Ishikawa (cell line): ENCODE measurements at regions not wholly inside any gene's neighbourhood (a gene's known extent, or its start where the extent isn't known, plus 50 kb on each side); places are given as distances from the start of the nearest gene placed in this dataset.

ENCODE experiments used
- CEBPB ChIP-seq: IDR thresholded peaks from 2 replicates; pipeline ENCODE4 v1.6.1; 2012
- CREB1 ChIP-seq: IDR thresholded peaks from 2 replicates; pipeline ENCODE4 v1.6.1; 2012; ENCODE audit warnings: low read depth
- EGR1 ChIP-seq: IDR thresholded peaks from 2 replicates; pipeline ENCODE4 v1.6.1; 2012
- EP300 ChIP-seq: IDR thresholded peaks from 2 replicates; pipeline ENCODE4 v1.6.1; 2012; ENCODE audit warnings: borderline replicate concordance
- FOXM1 ChIP-seq: IDR thresholded peaks from 2 replicates; pipeline ENCODE4 v1.6.1; 2012; ENCODE audit warnings: low read depth, borderline replicate concordance
- NFIC ChIP-seq: IDR thresholded peaks from 2 replicates; pipeline ENCODE4 v1.6.1; 2012
- RAD21 ChIP-seq: IDR thresholded peaks from 2 replicates; pipeline ENCODE4 v1.6.1; 2012; ENCODE audit warnings: low read depth
- REST ChIP-seq: IDR thresholded peaks from 2 replicates; pipeline ENCODE4 v1.6.1; 2012; ENCODE audit warnings: low read depth, mild to moderate bottlenecking
- TAF1 ChIP-seq: IDR thresholded peaks from 2 replicates; pipeline ENCODE4 v1.6.1; 2012; ENCODE audit warnings: low read depth, mild to moderate bottlenecking
- TCF12 ChIP-seq: IDR thresholded peaks from 2 replicates; pipeline ENCODE4 v1.6.1; 2012; ENCODE audit warnings: low read depth
- TEAD4 ChIP-seq: IDR thresholded peaks from 2 replicates; pipeline ENCODE4 v1.6.1; 2012
- YY1 ChIP-seq: IDR thresholded peaks from 2 replicates; pipeline ENCODE4 v1.6.1; 2012; ENCODE audit warnings: low read depth
- ZBTB7A ChIP-seq: IDR thresholded peaks from 2 replicates; pipeline ENCODE4 v1.6.1; 2012; ENCODE audit warnings: low read depth
- TF ChIP-seq, protein P1 (sequence below): IDR thresholded peaks from 2 replicates; pipeline ENCODE4 v1.6.1; 2012
- TF ChIP-seq, protein P2 (sequence below): IDR thresholded peaks from 2 replicates; pipeline ENCODE4 v1.6.1; 2012

GRCh38 chr14:44417809-44418208 is 89.3 kb downstream of the FSCB start:
- TF ChIP-seq CEBPB (no peak), EP300 (no peak), NFIC (no peak)

DNA sequence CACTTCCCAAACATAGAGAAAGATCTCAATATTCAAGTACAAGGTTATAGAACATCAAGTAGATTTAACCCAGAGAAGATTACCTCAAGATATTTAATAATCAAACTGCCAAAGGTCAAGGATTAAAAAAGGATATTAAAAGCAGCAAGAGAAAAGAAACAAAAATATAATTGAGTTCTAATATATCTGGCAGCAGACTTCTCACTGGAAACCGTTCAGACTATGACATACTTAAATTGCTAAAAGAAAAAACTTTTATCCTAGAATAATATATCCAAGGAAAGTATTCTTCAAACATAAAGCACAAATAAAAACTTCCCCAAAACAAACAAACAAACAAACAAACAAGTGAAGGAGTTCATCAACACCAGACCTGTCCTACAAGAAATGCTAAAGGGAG is 92.4 kb downstream of the FSCB start:
- TF ChIP-seq ZBTB7A = no peak
- TF ChIP-seq, protein P1, sequence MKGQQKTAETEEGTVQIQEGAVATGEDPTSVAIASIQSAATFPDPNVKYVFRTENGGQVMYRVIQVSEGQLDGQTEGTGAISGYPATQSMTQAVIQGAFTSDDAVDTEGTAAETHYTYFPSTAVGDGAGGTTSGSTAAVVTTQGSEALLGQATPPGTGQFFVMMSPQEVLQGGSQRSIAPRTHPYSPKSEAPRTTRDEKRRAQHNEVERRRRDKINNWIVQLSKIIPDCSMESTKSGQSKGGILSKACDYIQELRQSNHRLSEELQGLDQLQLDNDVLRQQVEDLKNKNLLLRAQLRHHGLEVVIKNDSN = no peak
- TF ChIP-seq EGR1 = no peak
- no peak for TF ChIP-seq FOXM1
- TF ChIP-seq TAF1 = no peak
- TF ChIP-seq TCF12 = no peak
- no peak for TF ChIP-seq NFIC
- TF ChIP-seq CEBPB = no peak
- no peak for TF ChIP-seq RAD21

DNA sequence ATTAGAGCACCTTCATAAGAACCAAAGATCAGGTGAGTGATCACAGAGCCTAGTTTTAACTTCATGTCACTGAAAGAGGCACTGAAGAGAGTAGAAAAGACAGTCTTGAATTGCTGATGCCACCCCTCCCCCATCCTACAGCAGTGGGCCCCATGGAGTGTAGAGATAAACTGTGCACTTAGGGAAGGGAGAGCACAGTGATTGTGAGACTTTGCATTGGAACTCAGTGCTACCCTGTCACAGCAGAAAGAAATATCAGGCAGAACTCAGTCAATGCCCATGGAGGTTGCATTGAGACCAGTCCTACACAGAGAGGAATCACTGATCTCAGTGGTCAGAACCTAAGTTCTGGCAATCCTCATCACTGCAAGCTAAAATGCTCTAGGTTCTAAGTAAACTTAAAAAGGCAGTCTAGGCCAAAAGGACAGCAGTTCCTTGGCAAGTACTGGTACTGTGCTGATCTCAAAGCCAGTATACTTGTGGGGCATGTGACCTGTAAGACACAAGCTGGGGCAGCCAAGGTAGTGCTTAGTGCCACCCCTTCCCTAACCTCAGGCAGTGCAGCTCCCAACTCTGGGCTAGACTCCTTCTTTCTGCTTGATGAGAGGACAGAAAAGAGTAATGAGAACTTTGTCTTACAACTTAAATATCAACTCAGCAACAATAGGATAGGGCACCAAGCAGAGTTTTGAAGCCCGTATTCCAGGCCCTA is 94.1 kb downstream of the FSCB start:
- TF ChIP-seq CREB1 = no peak
- no peak for TF ChIP-seq FOXM1
- TF ChIP-seq, protein P1 = peak; percentile 8; the same call in 1 of the 2 replicates
- no peak for TF ChIP-seq YY1
- no peak for TF ChIP-seq CEBPB
- TF ChIP-seq TCF12 = no peak
- TF ChIP-seq ZBTB7A = no peak

- TF ChIP-seq NFIC (no peak), REST (no peak), TEAD4 (no peak), ZBTB7A (no peak), CEBPB (no peak), YY1 (no peak), EP300 (no peak), FOXM1 (no peak), TAF1 (no peak), TCF12 (no peak), CREB1 (no peak), EGR1 (no peak), RAD21 (no peak)
- TF ChIP-seq, protein P1 = no peak
- TF ChIP-seq, protein P2, sequence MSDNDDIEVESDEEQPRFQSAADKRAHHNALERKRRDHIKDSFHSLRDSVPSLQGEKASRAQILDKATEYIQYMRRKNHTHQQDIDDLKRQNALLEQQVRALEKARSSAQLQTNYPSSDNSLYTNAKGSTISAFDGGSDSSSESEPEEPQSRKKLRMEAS = no peak
Observed at GRCh38 chr14:44405011-44405486, 102.0 kb downstream of the FSCB start.

DNA sequence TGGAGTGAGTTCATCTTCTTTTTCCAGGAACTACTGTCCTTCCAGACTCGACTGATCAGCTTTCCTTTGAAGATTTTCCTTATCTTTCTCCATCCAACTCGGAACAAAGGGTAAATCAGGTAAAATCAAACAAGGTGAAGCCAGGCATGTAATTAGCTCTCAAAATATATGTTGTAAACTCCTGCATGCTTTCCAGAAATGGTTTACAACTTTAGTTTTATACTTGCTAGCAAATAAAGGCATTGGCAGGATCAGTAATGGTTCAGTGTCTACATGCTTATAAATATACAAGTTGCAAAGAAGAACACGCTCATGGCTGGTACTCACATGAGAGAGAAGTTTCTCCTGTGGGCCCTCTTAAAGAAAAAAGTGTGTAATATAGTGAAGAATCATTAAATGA is 102.5 kb downstream of the FSCB start:
- TF ChIP-seq EGR1 (no peak), CEBPB (no peak), REST (no peak), TCF12 (no peak), ZBTB7A (no peak), NFIC (no peak), EP300 (no peak), YY1 (no peak)

GRCh38 chr14:44404036-44404435 is 103.0 kb downstream of the FSCB start:
- peak; percentile 67 for TF ChIP-seq NFIC
- TF ChIP-seq EP300 = no peak
- TF ChIP-seq YY1 = no peak
- no peak for TF ChIP-seq REST
- TF ChIP-seq EGR1 = no peak
- no peak for TF ChIP-seq RAD21
